ENCODE measurements at regions not wholly inside any gene's neighbourhood (a gene's known extent, or its start where the extent isn't known, plus 50 kb on each side); places are given as distances from the start of the nearest gene placed in this dataset.
"Not testable (repeated sequence)": the region's sequence is repeated elsewhere in the genome, so short reads cannot be mapped to it uniquely, and the experiment has no call there.

GRCh38 chr4:147168200-147168599, 222.5 kb upstream of the TTC29 start:
- not testable (repeated sequence) for TF ChIP-seq CTCF (IDR thresholded peaks at IDR 0.05; ENCODE audit: control extremely low read depth in 1 of 3, insufficient read depth in 1 of 3, low read depth in 1 of 3, low read length in 3 of 3); TEAD4 (IDR thresholded peaks at IDR 0.05; ENCODE audit: low read depth, low read length)
